NCI-H748 (cell line): ENCODE measurements at regions not wholly inside any gene's neighbourhood (a gene's known extent, or its start where the extent isn't known, plus 50 kb on each side); places are given as distances from the start of the nearest gene placed in this dataset.
"Not testable (repeated sequence)": the region's sequence is repeated elsewhere in the genome, so short reads cannot be mapped to it uniquely, and the experiment has no call there.

ENCODE experiments used
- DNase-seq: peaks from one replicate; lab custom pipeline; 2025; ENCODE audit not compliant: unreplicated experiment; lab: John Stamatoyannopoulos, UW

GRCh38 chr4:72786401-72786990 is 217.5 kb upstream of the ADAMTS3 start:
- no peak for DNase-seq

GRCh38 chr4:72779241-72779640 is 210.2 kb upstream of the ADAMTS3 start:
- no peak for DNase-seq

GRCh38 chr4:72777436-72777835 is 208.4 kb upstream of the ADAMTS3 start:
- DNase-seq = no peak

- no peak for DNase-seq
Measured at GRCh38 chr4:72770708-72771107, 201.7 kb upstream of the ADAMTS3 start.

GRCh38 chr4:72768364-72768763 is 199.3 kb upstream of the ADAMTS3 start:
- no peak for DNase-seq

GRCh38 chr4:72767618-72768302 is 198.7 kb upstream of the ADAMTS3 start:
- no peak for DNase-seq

GRCh38 chr4:72765788-72766187 is 196.8 kb upstream of the ADAMTS3 start:
- not testable (repeated sequence) for DNase-seq

- DNase-seq = no peak
Measured at GRCh38 chr4:72761368-72762038, 192.5 kb upstream of the ADAMTS3 start.

GRCh38 chr4:72753414-72753813 is 184.4 kb upstream of the ADAMTS3 start:
- not testable (repeated sequence) for DNase-seq

GRCh38 chr4:72744103-72744725 is 175.2 kb upstream of the ADAMTS3 start:
- DNase-seq = no peak

- DNase-seq = no peak
Measured at GRCh38 chr4:72743078-72743477, 174.1 kb upstream of the ADAMTS3 start.

- DNase-seq = no peak
Measured at GRCh38 chr4:72715299-72715698, 146.3 kb upstream of the ADAMTS3 start.

GRCh38 chr4:72714482-72715279 is 145.7 kb upstream of the ADAMTS3 start:
- DNase-seq = no peak

GRCh38 chr4:72712997-72713396 is 144.0 kb upstream of the ADAMTS3 start:
- DNase-seq = no peak

GRCh38 chr4:72709475-72709874 is 140.5 kb upstream of the ADAMTS3 start:
- no peak for DNase-seq

- DNase-seq = no peak
Measured at GRCh38 chr4:72706684-72707083, 137.7 kb upstream of the ADAMTS3 start.

- not testable (repeated sequence) for DNase-seq
Measured at GRCh38 chr4:72704925-72705640, 136.1 kb upstream of the ADAMTS3 start.

- DNase-seq = no peak
Measured at GRCh38 chr4:72702948-72703347, 133.9 kb upstream of the ADAMTS3 start.

GRCh38 chr4:72701987-72702819 is 133.2 kb upstream of the ADAMTS3 start:
- peak; percentile 27 for DNase-seq

- DNase-seq = no peak
Measured at GRCh38 chr4:72690771-72691170, 121.8 kb upstream of the ADAMTS3 start.
